OCI-LY7 (cell line): ENCODE measurements at regions not wholly inside any gene's neighbourhood (a gene's known extent, or its start where the extent isn't known, plus 50 kb on each side); places are given as distances from the start of the nearest gene placed in this dataset.

Experiments
- BruUV-seq: library from RNA; stranded (reverse); fragments of 400-500 nt; replicated peaks from 2 replicates; lab custom pipeline; 2021; lab: Mats Ljungman, UMichigan
- CTCF ChIA-PET: fragments of 300-600 bp; sonication (Branson Sonifier 250); formaldehyde crosslinking; loops from one replicate; lab custom pipeline; 2022; ENCODE audit warnings: antibody characterized with exemption; ENCODE audit not compliant: unreplicated experiment; lab: Charles Lee
- POLR2A ChIA-PET: fragments of 300-600 bp; sonication (Branson Sonifier 250); formaldehyde crosslinking; loops from one replicate; lab custom pipeline; 2022; ENCODE audit warnings: antibody characterized with exemption; lab: Charles Lee
- DNase-seq: peaks from one replicate; pipeline ENCODE4 v3.0.0-alpha.2; 2015; ENCODE audit warnings: low spot score
- H2AFZ ChIP-seq: fragments of 200-600 bp; sonication (generic), shearing (Covaris generic); 2 replicates; pipeline ENCODE4 v1.6.1; 2014; ENCODE audit warnings: mild to moderate bottlenecking, antibody characterized with exemption, low read length, moderate library complexity
- H3K27ac ChIP-seq: fragments of 200-600 bp; sonication (generic); 2 replicates; pipeline ENCODE4 v1.5.1; 2014; ENCODE audit warnings: mixed run types, low read depth, mild to moderate bottlenecking, moderate library complexity, low read length, inconsistent platforms; ENCODE audit not compliant: poor library complexity, severe bottlenecking
- H3K36me3 ChIP-seq: fragments of 200-600 bp; sonication (generic); 2 replicates; pipeline ENCODE4 v1.6.1; 2014; ENCODE audit warnings: mild to moderate bottlenecking, antibody characterized with exemption, low read length, moderate library complexity, mixed read lengths; ENCODE audit not compliant: insufficient read depth
- H3K4me1 ChIP-seq: fragments of 200-600 bp; sonication (generic); 2 replicates; pipeline ENCODE4 v1.5.1; 2014; ENCODE audit warnings: mild to moderate bottlenecking, low read length; ENCODE audit not compliant: insufficient read depth, poor library complexity, severe bottlenecking
- H3K4me2 ChIP-seq: fragments of 200-600 bp; sonication (generic); 2 replicates; pipeline ENCODE4 v1.6.1; 2014; ENCODE audit warnings: mild to moderate bottlenecking, low read length
- H3K4me3 ChIP-seq: fragments of 200-600 bp; sonication (generic); 2 replicates; pipeline ENCODE4 v1.5.1; 2014; ENCODE audit warnings: mild to moderate bottlenecking, low read depth, low read length; ENCODE audit not compliant: poor library complexity, severe bottlenecking
- H3K79me2 ChIP-seq: fragments of 200-600 bp; sonication (generic); 2 replicates; pipeline ENCODE4 v1.6.1; 2016; ENCODE audit warnings: low read depth, mild to moderate bottlenecking, low read length, moderate library complexity, mixed read lengths; ENCODE audit not compliant: insufficient read depth
- H3K9me2 ChIP-seq: fragments of 200-600 bp; sonication (generic); 2 replicates; pipeline ENCODE4 v1.6.1; 2016; ENCODE audit warnings: mild to moderate bottlenecking, low read length, mixed read lengths; ENCODE audit not compliant: insufficient read depth
- H3K9me3 ChIP-seq: fragments of 200-600 bp; sonication (generic); 2 replicates; pipeline ENCODE4 v1.6.1; 2014; ENCODE audit warnings: mild to moderate bottlenecking, mixed run types, low read length, mixed read lengths
- H4K20me1 ChIP-seq: fragments of 200-600 bp; sonication (generic); 2 replicates; pipeline ENCODE4 v1.6.1; 2014; ENCODE audit warnings: mild to moderate bottlenecking, antibody characterized with exemption, low read length, moderate library complexity, mixed read lengths; ENCODE audit not compliant: insufficient read depth
- EZH2phosphoT487 ChIP-seq: fragments of 200-600 bp; sonication (generic); IDR thresholded peaks from 2 replicates; pipeline ENCODE4 v1.6.1; 2018; ENCODE audit warnings: low read depth, borderline replicate concordance, mild to moderate bottlenecking, mixed run types, antibody characterized with exemption, low read length, moderate library complexity, mixed read lengths
- intact Hi-C: fragments of 100-400 bp; cut with micrococcal nuclease; formaldehyde crosslinking; loops from one replicate; pipeline ENCODE4 v1.10.0; 2022; ENCODE audit not compliant: unreplicated experiment
- TF ChIP-seq, protein P1 (sequence below): fragments of 200-600 bp; sonication (generic); conservative IDR thresholded peaks from 2 replicates; pipeline ENCODE4 v1.5.1; 2014; ENCODE audit warnings: mild to moderate bottlenecking, antibody characterized with exemption, low read length, moderate library complexity, mixed read lengths

DNA sequence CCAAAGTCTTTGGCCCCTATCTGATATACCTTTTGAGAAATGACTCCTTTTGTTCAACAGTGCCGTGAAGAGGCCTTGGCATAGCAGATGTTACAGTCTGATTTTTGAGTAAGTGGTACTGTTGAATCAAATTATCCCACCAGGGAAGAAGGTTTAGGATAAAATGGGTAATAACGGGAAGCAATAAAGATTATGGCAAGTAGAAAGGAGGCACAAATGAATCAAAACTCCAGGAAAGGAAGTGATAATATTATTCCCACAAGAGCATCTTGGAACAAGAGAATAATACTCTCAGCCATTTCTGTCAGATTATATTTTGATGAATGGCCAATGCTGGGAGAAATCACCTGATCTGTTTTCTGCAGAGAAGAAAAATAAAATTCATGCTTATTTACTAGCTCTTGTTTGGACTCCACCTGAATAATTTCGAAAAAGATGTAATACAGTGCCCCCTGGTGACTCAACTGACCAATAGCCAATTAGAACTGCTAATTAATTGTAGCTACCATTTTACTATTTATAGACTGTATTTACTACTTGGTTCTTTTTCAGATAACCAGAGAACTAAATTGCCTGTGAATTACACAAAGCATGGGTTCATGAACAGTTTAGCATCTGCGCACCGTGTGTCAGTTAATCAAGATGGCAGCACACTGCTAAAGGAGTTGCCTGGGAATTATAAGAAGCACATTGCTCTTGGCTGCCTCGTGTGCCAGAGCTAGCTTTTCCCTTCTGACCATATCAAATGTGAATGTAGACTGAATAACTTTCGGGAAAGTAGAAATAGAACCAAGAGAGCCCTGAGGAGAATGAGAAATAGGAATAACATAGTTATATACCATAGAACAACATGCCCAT is 78.5 kb upstream of the TRDN start:
- no peaks in the 10 kb centered on the region for H3K4me1 ChIP-seq
- no peak overlapping the region for H2AFZ ChIP-seq
- H3K36me3 ChIP-seq: no peaks in the 10 kb centered on the region
- H3K9me2 ChIP-seq: no peaks in the 10 kb centered on the region
- no TSS peak for BruUV-seq
- no peaks in the 10 kb centered on the region for H4K20me1 ChIP-seq
- no peak overlapping the region for H3K4me2 ChIP-seq
- CTCF ChIA-PET: interaction anchor here (0.7 kb wide), 1 partner anchor 9 kb away, joined by 3 read pairs; no protein-coding TSS in a partner anchor
- no peaks in the 10 kb centered on the region for H3K9me3 ChIP-seq
- DNase-seq: peak; percentile 24
- H3K27ac ChIP-seq: no peak overlapping the region
- POLR2A ChIA-PET: interaction anchor here (0.6 to 0.8 kb wide), 4 partner anchors 8 to 84 kb away, joined by 3 to 7 read pairs (median 4); no protein-coding TSS in a partner anchor
- no peaks in the 10 kb centered on the region for H3K79me2 ChIP-seq
- no peak for TF ChIP-seq EZH2phosphoT487
- TF ChIP-seq, protein P1, sequence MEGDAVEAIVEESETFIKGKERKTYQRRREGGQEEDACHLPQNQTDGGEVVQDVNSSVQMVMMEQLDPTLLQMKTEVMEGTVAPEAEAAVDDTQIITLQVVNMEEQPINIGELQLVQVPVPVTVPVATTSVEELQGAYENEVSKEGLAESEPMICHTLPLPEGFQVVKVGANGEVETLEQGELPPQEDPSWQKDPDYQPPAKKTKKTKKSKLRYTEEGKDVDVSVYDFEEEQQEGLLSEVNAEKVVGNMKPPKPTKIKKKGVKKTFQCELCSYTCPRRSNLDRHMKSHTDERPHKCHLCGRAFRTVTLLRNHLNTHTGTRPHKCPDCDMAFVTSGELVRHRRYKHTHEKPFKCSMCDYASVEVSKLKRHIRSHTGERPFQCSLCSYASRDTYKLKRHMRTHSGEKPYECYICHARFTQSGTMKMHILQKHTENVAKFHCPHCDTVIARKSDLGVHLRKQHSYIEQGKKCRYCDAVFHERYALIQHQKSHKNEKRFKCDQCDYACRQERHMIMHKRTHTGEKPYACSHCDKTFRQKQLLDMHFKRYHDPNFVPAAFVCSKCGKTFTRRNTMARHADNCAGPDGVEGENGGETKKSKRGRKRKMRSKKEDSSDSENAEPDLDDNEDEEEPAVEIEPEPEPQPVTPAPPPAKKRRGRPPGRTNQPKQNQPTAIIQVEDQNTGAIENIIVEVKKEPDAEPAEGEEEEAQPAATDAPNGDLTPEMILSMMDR: peak; percentile 83
- intact Hi-C loops: loop anchor here (2.0 kb wide), 1 partner anchor 298 kb away; no protein-coding TSS in a partner anchor
- no peak overlapping the region for H3K4me3 ChIP-seq

DNA sequence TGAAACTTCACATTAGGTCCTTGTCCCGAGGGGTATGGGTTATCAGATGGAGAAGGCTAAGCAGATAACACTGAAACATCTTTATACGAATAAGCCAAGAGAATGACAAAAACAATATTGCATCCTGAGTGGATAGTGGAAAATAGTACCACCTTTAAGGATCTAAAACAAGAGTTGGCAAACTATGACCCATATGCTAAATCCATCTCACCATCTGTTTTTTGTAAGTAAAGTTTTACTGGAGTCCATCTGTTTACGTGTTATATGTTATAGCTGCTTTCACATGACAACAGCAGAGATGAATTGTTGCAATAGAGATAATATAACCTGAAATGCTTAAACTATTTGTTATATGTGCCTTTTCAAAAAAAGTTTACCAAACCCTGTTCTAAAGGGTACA is 76.1 kb upstream of the TRDN start:
- Histone ChIP-seq H3K36me3 (no peaks in the 10 kb centered on the region), H3K9me2 (no peaks in the 10 kb centered on the region), H3K4me2 (no peak overlapping the region), H3K27ac (no peak overlapping the region), H4K20me1 (no peaks in the 10 kb centered on the region), H3K4me1 (no peaks in the 10 kb centered on the region), H2AFZ (no peak overlapping the region), H3K9me3 (no peaks in the 10 kb centered on the region), H3K79me2 (no peaks in the 10 kb centered on the region), H3K4me3 (no peak overlapping the region)
- ChIA-PET POLR2A (interaction anchor here (0.7 kb wide), 1 partner anchor 961 kb away, joined by 3 read pairs; no protein-coding TSS in a partner anchor), CTCF (no interaction called here)
- no TSS peak for BruUV-seq
- no peak for DNase-seq
- TF ChIP-seq, protein P1: no peak
- no peak for TF ChIP-seq EZH2phosphoT487
- intact Hi-C loops: no loop called here

DNA sequence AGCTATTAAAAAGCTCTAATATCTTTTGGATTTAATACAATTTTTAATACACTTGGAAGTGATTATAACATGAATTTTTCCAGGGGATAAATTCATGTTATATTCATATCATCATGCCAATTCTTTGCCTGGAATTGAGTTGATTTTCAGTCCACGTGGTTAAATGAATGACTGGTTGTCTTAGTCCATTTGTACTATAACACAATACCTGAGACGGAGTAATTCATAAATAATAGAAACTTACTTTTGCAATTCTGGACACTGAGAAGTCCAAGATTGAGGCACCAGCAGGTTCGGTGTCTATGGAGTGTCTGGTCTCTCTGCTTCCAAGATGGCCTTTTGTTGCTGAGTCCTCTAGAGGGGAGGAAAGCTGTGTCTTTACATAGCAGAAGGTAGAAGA is 66.2 kb upstream of the TRDN start:
- Histone ChIP-seq H3K9me3 (no peaks in the 10 kb centered on the region), H3K4me3 (no peak overlapping the region), H3K79me2 (no peaks in the 10 kb centered on the region), H3K4me2 (no peak overlapping the region), H3K36me3 (no peaks in the 10 kb centered on the region), H3K4me1 (no peaks in the 10 kb centered on the region), H3K27ac (no peak overlapping the region), H4K20me1 (no peaks in the 10 kb centered on the region), H2AFZ (no peak overlapping the region), H3K9me2 (no peaks in the 10 kb centered on the region)
- ChIA-PET CTCF (no interaction called here), POLR2A (no interaction called here)
- TF ChIP-seq, protein P1: no peak
- TF ChIP-seq EZH2phosphoT487: no peak
- no peak for DNase-seq
- intact Hi-C loops: no loop called here
- BruUV-seq: no TSS peak
